HepG2 (cell line): ENCODE measurements at regions not wholly inside any gene's neighbourhood (a gene's known extent, or its start where the extent isn't known, plus 50 kb on each side); places are given as distances from the start of the nearest gene placed in this dataset.

Experiments
- ATAC-seq: fragments of 200-7000 bp; cut with Tn5 transposase; 3 replicates; pipeline ENCODE4 v1.9.1; 2020; ENCODE audit warnings: mild to moderate bottlenecking, moderate library complexity
- BruUV-seq: library from RNA; stranded (reverse); fragments of 400-500 nt; replicated peaks from 2 replicates; lab custom pipeline; 2021; lab: Mats Ljungman, UMichigan
- CTCF ChIA-PET: fragments of 300-600 bp; formaldehyde crosslinking; extraction: SDS; loops from one replicate; lab custom pipeline; 2021; ENCODE audit warnings: low total read pairs, inconsistent platforms, low intra/inter-chr PET ratio; lab: Yijun Ruan, JAX
- POLR2A ChIA-PET: fragments of 350-600 bp; sonication (Branson Sonifier 250); formaldehyde crosslinking; loops from one replicate; lab custom pipeline; 2020; ENCODE audit warnings: antibody characterized with exemption, inconsistent platforms; lab: Yijun Ruan, JAX
- DNase-seq: peaks from one replicate; pipeline ENCODE4 v3.0.0-alpha.2; 2015; ENCODE audit warnings: low spot score
- FAIRE-seq: peaks from 3 replicates; lab custom pipeline; 2011; peaks lifted over from hg19 to GRCh38; lab: Jason Lieb, UNC
- H2AFZ ChIP-seq: one replicate; pipeline ENCODE4 v1.6.1; 2011; ENCODE audit warnings: low read length, inconsistent platforms
- H3K27ac ChIP-seq: fragments of 300-600 bp; 3 replicates; pipeline ENCODE4 v1.8.0; 2011; ENCODE audit warnings: mixed run types, mild to moderate bottlenecking, mixed read lengths, low read length, inconsistent platforms; ENCODE audit not compliant: insufficient read depth; ENCODE audit errors: extremely low read length
- H3K27me3 ChIP-seq, 2 experiments: fragments of 200-600 bp in 1 of 2; 2 replicates in 1 of 2; 3 replicates in 1 of 2; pipeline versions ENCODE4 v1.6.0 to v1.8.0; 2011; ENCODE audit warnings: low read length in 2 of 2, mild to moderate bottlenecking in 2 of 2, moderate library complexity in 2 of 2, inconsistent platforms in 1 of 2; ENCODE audit not compliant: insufficient read depth in 2 of 2, control insufficient read depth in 1 of 2
- H3K36me3 ChIP-seq, 2 experiments: fragments of 200-600 bp in 1 of 2; replicated peaks in 1 of 2; 2 replicates in 1 of 2; 3 replicates in 1 of 2; pipeline versions ENCODE4 v1.5.1 to v1.8.0; 2011; ENCODE audit warnings: low read length in 2 of 2, inconsistent platforms in 1 of 2; ENCODE audit not compliant: insufficient read depth in 2 of 2, control insufficient read depth in 1 of 2
- H3K4me1 ChIP-seq: 2 replicates; pipeline ENCODE4 v1.5.1; 2012; ENCODE audit warnings: low read length, inconsistent platforms; ENCODE audit not compliant: insufficient read depth
- H3K4me2 ChIP-seq: 2 replicates; pipeline ENCODE4 v1.6.0; 2011; ENCODE audit warnings: low read depth, low read length, inconsistent platforms
- H3K4me3 ChIP-seq, 3 experiments: fragments of 200-600 bp in 1 of 3; sonication (generic), shearing (Covaris generic) in 1 of 3; replicated peaks in 1 of 3; 2 replicates each; pipeline ENCODE4 v1.5.1; 2011 to 2016; ENCODE audit warnings: low read length in 3 of 3, inconsistent platforms in 2 of 3, low read depth in 2 of 3, mild to moderate bottlenecking in 2 of 3, control low read depth in 1 of 3, mixed read lengths in 1 of 3; ENCODE audit not compliant: insufficient read depth in 1 of 3
- H3K79me2 ChIP-seq: one replicate; pipeline ENCODE4 v1.6.1; 2011; ENCODE audit warnings: low read length, inconsistent platforms; ENCODE audit not compliant: insufficient read depth
- H3K9ac ChIP-seq: 2 replicates; pipeline ENCODE4 v1.6.0; 2011; ENCODE audit warnings: mild to moderate bottlenecking, low read depth, low read length, inconsistent platforms; ENCODE audit not compliant: insufficient read depth
- H3K9me3 ChIP-seq: 2 replicates; pipeline ENCODE4 v1.5.1; 2012; ENCODE audit warnings: mild to moderate bottlenecking, low read length
- H4K20me1 ChIP-seq: 2 replicates; pipeline ENCODE4 v1.6.0; 2011; ENCODE audit warnings: inconsistent platforms, mild to moderate bottlenecking, low read length, moderate library complexity; ENCODE audit not compliant: insufficient read depth
- ATF6 ChIP-seq: sonication (generic); formaldehyde crosslinking; conservative IDR thresholded peaks from 2 replicates; pipeline ENCODE4 v1.4.0; 2020; ENCODE audit warnings: missing genetic modification reagents
- ELF3 ChIP-seq: IDR thresholded peaks from 2 replicates; pipeline ENCODE4 v1.6.1; 2016; ENCODE audit warnings: missing genetic modification reagents, missing compliant biosample characterization
- HDAC6 ChIP-seq: fragments of 200-600 bp; sonication (generic); IDR thresholded peaks from 2 replicates; pipeline ENCODE4 v1.7.0; 2017; ENCODE audit warnings: mild to moderate bottlenecking, antibody characterized with exemption, low read length, low read depth
- HNF4A ChIP-seq: sonication (generic); formaldehyde crosslinking; IDR thresholded peaks from 2 replicates; pipeline ENCODE4 v1.4.0; 2020; ENCODE audit warnings: missing genetic modification reagents
- HOXA5 ChIP-seq: sonication (generic); formaldehyde crosslinking; IDR thresholded peaks from 2 replicates; pipeline ENCODE4 v1.4.0; 2020; ENCODE audit warnings: missing genetic modification reagents
- IRF2 ChIP-seq: IDR thresholded peaks from 2 replicates; pipeline ENCODE4 v1.6.1; 2018; ENCODE audit warnings: missing genetic modification reagents, missing compliant biosample characterization
- KLF16 ChIP-seq, 2 experiments: sonication (generic) in 1 of 2; formaldehyde crosslinking in 1 of 2; IDR thresholded peaks; 2 replicates each; pipeline versions ENCODE4 v1.6.1 to v1.8.0; 2016 to 2023; ENCODE audit warnings: missing genetic modification reagents in 2 of 2, missing compliant biosample characterization in 1 of 2
- PCBP1 ChIP-seq: fragments of 200-400 bp; formaldehyde crosslinking; IDR thresholded peaks from 2 replicates; pipeline ENCODE4 v1.6.1; 2017; ENCODE audit warnings: mild to moderate bottlenecking, low read depth, low read length, borderline replicate concordance
- POLR2G ChIP-seq: fragments of 200-400 bp; formaldehyde crosslinking; IDR thresholded peaks from 2 replicates; pipeline ENCODE4 v1.6.1; 2018; ENCODE audit warnings: mild to moderate bottlenecking, low read depth, low read length, moderate library complexity
- PRPF4 ChIP-seq: fragments of 200-400 bp; formaldehyde crosslinking; IDR thresholded peaks from 2 replicates; pipeline ENCODE4 v1.6.1; 2016; ENCODE audit warnings: low read length, low read depth; ENCODE audit not compliant: poor library complexity, severe bottlenecking
- SMAD9 ChIP-seq: sonication (generic); formaldehyde crosslinking; IDR thresholded peaks from 2 replicates; pipeline ENCODE4 v1.5.1; 2020; ENCODE audit warnings: mild to moderate bottlenecking, missing genetic modification reagents
- SMC3 ChIP-seq: IDR thresholded peaks from 2 replicates; pipeline ENCODE4 v1.6.1; 2011; ENCODE audit warnings: low read length, improper control_type of control experiment
- SOX13 ChIP-seq, 3 experiments: fragments of 450-650 bp in 1 of 3; sonication (generic) in 1 of 3; formaldehyde crosslinking in 1 of 3; IDR thresholded peaks in 2 of 3; conservative IDR thresholded peaks in 1 of 3; 2 replicates each; pipeline versions ENCODE4 v1.5.0 to v1.6.1; 2016 to 2020; ENCODE audit warnings: antibody characterized with exemption in 1 of 3, mild to moderate bottlenecking in 1 of 3, missing compliant biosample characterization in 1 of 3, missing genetic modification reagents in 1 of 3, moderate library complexity in 1 of 3
- SRY ChIP-seq: sonication (generic); formaldehyde crosslinking; IDR thresholded peaks from 2 replicates; pipeline ENCODE4 v1.8.0; 2022; ENCODE audit warnings: mild to moderate bottlenecking, missing genetic modification reagents
- SUZ12 ChIP-seq: fragments of 150-350 bp; IDR thresholded peaks from 2 replicates; pipeline ENCODE4 v1.6.1; 2014; ENCODE audit warnings: low read depth, low read length
- TBX3 ChIP-seq: fragments of 450-650 bp; IDR thresholded peaks from 2 replicates; pipeline ENCODE4 v1.6.1; 2017; ENCODE audit warnings: antibody characterized with exemption, mild to moderate bottlenecking, inconsistent platforms, borderline replicate concordance
- ZBTB21 ChIP-seq: sonication (generic); formaldehyde crosslinking; IDR thresholded peaks from 2 replicates; pipeline ENCODE4 v1.4.0; 2020; ENCODE audit warnings: missing genetic modification reagents
- ZKSCAN5 ChIP-seq: sonication (generic); formaldehyde crosslinking; IDR thresholded peaks from 2 replicates; pipeline ENCODE4 v1.5.1; 2020; ENCODE audit warnings: mild to moderate bottlenecking, missing genetic modification reagents
- ZMAT3 ChIP-seq: sonication (generic); formaldehyde crosslinking; conservative IDR thresholded peaks from 2 replicates; pipeline ENCODE4 v1.7.0; 2021; ENCODE audit warnings: missing genetic modification reagents
- ZNF33B ChIP-seq: sonication (generic); formaldehyde crosslinking; IDR thresholded peaks from 2 replicates; pipeline ENCODE4 v1.5.1; 2020; ENCODE audit warnings: mild to moderate bottlenecking, missing genetic modification reagents
- ZNF546 ChIP-seq: sonication (generic); formaldehyde crosslinking; conservative IDR thresholded peaks from 2 replicates; pipeline ENCODE4 v1.8.1; 2023; ENCODE audit warnings: mild to moderate bottlenecking, missing genetic modification reagents
- ZNF619 ChIP-seq: sonication (generic); formaldehyde crosslinking; IDR thresholded peaks from 2 replicates; pipeline ENCODE4 v1.4.0; 2020; ENCODE audit warnings: mild to moderate bottlenecking, missing genetic modification reagents
- ZNF720 ChIP-seq: sonication (generic); formaldehyde crosslinking; IDR thresholded peaks from 2 replicates; pipeline ENCODE4 v1.4.0; 2020; ENCODE audit warnings: missing genetic modification reagents
- ZSCAN9 ChIP-seq: IDR thresholded peaks from 2 replicates; pipeline ENCODE4 v1.6.1; 2016; ENCODE audit warnings: borderline replicate concordance
- WGBS: methylation state at CpG from one replicate; pipeline ENCODE4 v1.1.6; 2017; ENCODE audit warnings: low lambda C conversion rate; 5-methylcytosine and 5-hydroxymethylcytosine counted together
- in situ Hi-C: cut with HindIII; loops from 2 replicates; pipeline ENCODE4 v1.10.0; 2017; ENCODE audit warnings: low pct_unique_long_range_greater_than_20kb; ENCODE audit not compliant: extremely low pct_ligation_motif_present
- intact Hi-C: fragments of 100-400 bp; cut with micrococcal nuclease; formaldehyde crosslinking; loops from one replicate; pipeline ENCODE4 v1.10.0; 2022; ENCODE audit not compliant: unreplicated experiment

GRCh38 chr20:24781418-24781980 is 167.6 kb upstream of the CST7 start:
- Histone ChIP-seq H3K27ac (no peak overlapping the region), H3K4me2 (no peak overlapping the region), H3K36me3 (no peaks in the 10 kb centered on the region), H2AFZ (no peak overlapping the region), H3K4me1 (no peaks in the 10 kb centered on the region), H4K20me1 (no peaks in the 10 kb centered on the region), H3K27me3 (peaks cover 0 to 3% of the 10 kb centered on the region in 2 experiments; a peak in 2 of 5 replicates), H3K9ac (no peak overlapping the region), H3K4me3 (no peak overlapping the region), H3K79me2 (no peaks in the 10 kb centered on the region), H3K9me3 (no peaks in the 10 kb centered on the region)
- BruUV-seq = no TSS peak
- DNase-seq (peak; percentile 39), FAIRE-seq (peak; percentile 72), ATAC-seq (peak; percentile 91)
- POLR2A ChIA-PET = no interaction called here
- WGBS = 7% methylated on average over 8 of the region's 8 CpGs
- CTCF ChIA-PET = no interaction called here
- intact Hi-C loops = loop anchor here (2.0 to 5.0 kb wide), 2 partner anchors 621 to 844 kb away; no protein-coding TSS in a partner anchor
- in situ Hi-C loops = no loop called here
- TF ChIP-seq SMAD9 (CRISPR knock-in tag) (no peak), KLF16 (CRISPR knock-in tag; IDR thresholded peaks at IDR 0.05) (no peak), POLR2G (no peak), SRY (no peak), PCBP1 (no peak), ELF3 (CRISPR knock-in tag) (no peak), SOX13 (IDR thresholded peaks at IDR 0.05) (no peak), SOX13 (CRISPR knock-in tag; conservative IDR thresholded peaks at IDR 0.05 in 1 of 2, IDR thresholded peaks at IDR 0.05 in 1 of 2) (no peak), HOXA5 (CRISPR knock-in tag) (no peak), ATF6 (CRISPR knock-in tag) (no peak), ZKSCAN5 (CRISPR knock-in tag) (no peak), ZNF720 (CRISPR knock-in tag) (no peak), ZBTB21 (CRISPR knock-in tag) (no peak), HDAC6 (no peak), ZNF546 (no peak), ZNF619 (CRISPR knock-in tag) (0 out of 2 replicates have a peak, but pooled peaks have one; percentile 21), SUZ12 (no peak), TBX3 (no peak), PRPF4 (no peak), ZMAT3 (no peak), HNF4A (CRISPR knock-in tag) (peak; percentile 46), SMC3 (peak; percentile 58), ZNF33B (0 out of 2 replicates have a peak, but pooled peaks have one; percentile 33), ZSCAN9 (CRISPR knock-in tag) (no peak), IRF2 (no peak)
